ENCODE measurements at regions not wholly inside any gene's neighbourhood (a gene's known extent, or its start where the extent isn't known, plus 50 kb on each side); places are given as distances from the start of the nearest gene placed in this dataset.

GRCh38 chr6:115360602-115361325 lies 699.9 kb downstream of the FRK start:
- Histone ChIP-seq H3K36me3 (no peaks in the 10 kb centered on the region), H3K27me3 (replicated peaks in 1 of 7) (no peaks in the 10 kb centered on the region), H3K4me3 (no peak overlapping the region), H3K4me1 (no peaks in the 10 kb centered on the region), H3K27ac (no peak overlapping the region), H3K9me3 (peaks cover 0 to 16% (median 4%) of the 10 kb centered on the region in 8 donors)
- no peak for DNase-seq
- WGBS, 5 donors, result 70 to 86% (median 85%) methylated on average over 2 of the region's 2 CpGs
- intact Hi-C loops (cut with DNase I; ENCODE audit: low total_unique reads), result no loop called here
- TF ChIP-seq, protein P1, sequence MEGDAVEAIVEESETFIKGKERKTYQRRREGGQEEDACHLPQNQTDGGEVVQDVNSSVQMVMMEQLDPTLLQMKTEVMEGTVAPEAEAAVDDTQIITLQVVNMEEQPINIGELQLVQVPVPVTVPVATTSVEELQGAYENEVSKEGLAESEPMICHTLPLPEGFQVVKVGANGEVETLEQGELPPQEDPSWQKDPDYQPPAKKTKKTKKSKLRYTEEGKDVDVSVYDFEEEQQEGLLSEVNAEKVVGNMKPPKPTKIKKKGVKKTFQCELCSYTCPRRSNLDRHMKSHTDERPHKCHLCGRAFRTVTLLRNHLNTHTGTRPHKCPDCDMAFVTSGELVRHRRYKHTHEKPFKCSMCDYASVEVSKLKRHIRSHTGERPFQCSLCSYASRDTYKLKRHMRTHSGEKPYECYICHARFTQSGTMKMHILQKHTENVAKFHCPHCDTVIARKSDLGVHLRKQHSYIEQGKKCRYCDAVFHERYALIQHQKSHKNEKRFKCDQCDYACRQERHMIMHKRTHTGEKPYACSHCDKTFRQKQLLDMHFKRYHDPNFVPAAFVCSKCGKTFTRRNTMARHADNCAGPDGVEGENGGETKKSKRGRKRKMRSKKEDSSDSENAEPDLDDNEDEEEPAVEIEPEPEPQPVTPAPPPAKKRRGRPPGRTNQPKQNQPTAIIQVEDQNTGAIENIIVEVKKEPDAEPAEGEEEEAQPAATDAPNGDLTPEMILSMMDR (IDR thresholded peaks at IDR 0.05 in 8 of 11, conservative IDR thresholded peaks at IDR 0.05 in 3 of 11), result no peak
- TF ChIP-seq POLR2A (IDR thresholded peaks at IDR 0.05) (no peak), POLR2AphosphoS5 (IDR thresholded peaks at IDR 0.05) (no peak)

GRCh38 chr6:115358616-115359015 lies 702.1 kb downstream of the FRK start:
- Histone ChIP-seq H3K27ac (no peak overlapping the region), H3K36me3 (no peaks in the 10 kb centered on the region), H3K9me3 (peaks cover 0 to 8% (median 0%) of the 10 kb centered on the region in 8 donors), H3K4me1 (no peaks in the 10 kb centered on the region), H3K27me3 (replicated peaks in 1 of 7) (no peaks in the 10 kb centered on the region), H3K4me3 (no peak overlapping the region)
- intact Hi-C loops (cut with DNase I; ENCODE audit: low total_unique reads), result no loop called here
- DNase-seq, result no peak
- no peak for TF ChIP-seq POLR2AphosphoS5 (IDR thresholded peaks at IDR 0.05)
- no peak for TF ChIP-seq POLR2A (IDR thresholded peaks at IDR 0.05)
- TF ChIP-seq, protein P1 (IDR thresholded peaks at IDR 0.05 in 8 of 11, conservative IDR thresholded peaks at IDR 0.05 in 3 of 11), result no peak

GRCh38 chr6:115356371-115356770 lies 704.3 kb downstream of the FRK start:
- Histone ChIP-seq H3K27ac (no peak overlapping the region), H3K4me1 (no peaks in the 10 kb centered on the region), H3K4me3 (no peak overlapping the region), H3K36me3 (no peaks in the 10 kb centered on the region), H3K27me3 (replicated peaks in 1 of 7) (no peaks in the 10 kb centered on the region), H3K9me3 (no peaks in the 10 kb centered on the region)
- no peak for TF ChIP-seq POLR2A (IDR thresholded peaks at IDR 0.05)
- TF ChIP-seq POLR2AphosphoS5 (IDR thresholded peaks at IDR 0.05), result no peak
- TF ChIP-seq, protein P1 (IDR thresholded peaks at IDR 0.05 in 8 of 11, conservative IDR thresholded peaks at IDR 0.05 in 3 of 11), result no peak
- DNase-seq, result no peak
- WGBS, 5 donors, result 54 to 71% (median 71%) methylated on average over 1 of the region's 1 CpG
- intact Hi-C loops (cut with DNase I; ENCODE audit: low total_unique reads), result no loop called here

GRCh38 chr6:115323001-115323400 lies 737.7 kb downstream of the FRK start:
- H3K4me1 ChIP-seq, result no peaks in the 10 kb centered on the region
- H3K27ac ChIP-seq, result no peak overlapping the region
- TF ChIP-seq POLR2AphosphoS5 (IDR thresholded peaks at IDR 0.05), result no peak
- no peak for TF ChIP-seq POLR2A (IDR thresholded peaks at IDR 0.05)
- TF ChIP-seq, protein P1 (IDR thresholded peaks at IDR 0.05 in 8 of 11, conservative IDR thresholded peaks at IDR 0.05 in 3 of 11), result no peak
- no peak for DNase-seq
- H3K36me3 ChIP-seq, result no peaks in the 10 kb centered on the region
- intact Hi-C loops (cut with DNase I; ENCODE audit: low total_unique reads), result no loop called here
- no peak overlapping the region for H3K4me3 ChIP-seq
- WGBS, 5 donors, result 69 to 98% (median 84%) methylated on average over 1 of the region's 1 CpG
- H3K27me3 ChIP-seq (replicated peaks in 1 of 7), result no peaks in the 10 kb centered on the region
- H3K9me3 ChIP-seq, result no peaks in the 10 kb centered on the region
